Glutamatergic neuron (in vitro differentiated cells): ENCODE measurements at regions not wholly inside any gene's neighbourhood (a gene's known extent, or its start where the extent isn't known, plus 50 kb on each side); places are given as distances from the start of the nearest gene placed in this dataset.

Source experiments
- DNase-seq: peaks from one replicate; pipeline ENCODE4 v3.0.0; 2022
- H3K27ac Mint-ChIP-seq: one replicate; pipeline ENCODE4 v1.8.0; 2020; ENCODE audit warnings: mild to moderate bottlenecking, mixed read lengths, inconsistent platforms; ENCODE audit not compliant: unreplicated experiment
- H3K27me3 Mint-ChIP-seq: one replicate; pipeline ENCODE4 v1.8.0; 2020; ENCODE audit warnings: mild to moderate bottlenecking, moderate library complexity, mixed read lengths, inconsistent platforms; ENCODE audit not compliant: unreplicated experiment
- H3K36me3 Mint-ChIP-seq: one replicate; pipeline ENCODE4 v1.8.0; 2020; ENCODE audit warnings: mild to moderate bottlenecking, mixed read lengths, inconsistent platforms; ENCODE audit not compliant: unreplicated experiment
- H3K4me1 Mint-ChIP-seq: one replicate; pipeline ENCODE4 v1.8.0; 2020; ENCODE audit warnings: mild to moderate bottlenecking, low read depth, mixed read lengths, inconsistent platforms; ENCODE audit not compliant: unreplicated experiment
- H3K4me3 Mint-ChIP-seq: one replicate; pipeline ENCODE4 v1.8.0; 2020; ENCODE audit warnings: mild to moderate bottlenecking, mixed read lengths, inconsistent platforms; ENCODE audit not compliant: unreplicated experiment
- H3K9me3 Mint-ChIP-seq: one replicate; pipeline ENCODE4 v1.8.0; 2020; ENCODE audit warnings: mild to moderate bottlenecking, moderate library complexity, mixed read lengths, inconsistent platforms; ENCODE audit not compliant: unreplicated experiment
- CTCF ChIP-seq: fragments of 200-600 bp; sonication (generic); IDR thresholded peaks from one replicate; pipeline ENCODE4 v1.5.0; 2021; ENCODE audit not compliant: partially characterized antibody, unreplicated experiment

- no peak overlapping the region for H3K4me3 Mint-ChIP-seq
- H3K9me3 Mint-ChIP-seq: peaks cover 2% of the 10 kb centered on the region
- no peak overlapping the region for H3K27ac Mint-ChIP-seq
- no peak for TF ChIP-seq CTCF
- H3K4me1 Mint-ChIP-seq: peaks cover 6% of the 10 kb centered on the region
- DNase-seq: no peak
- no peaks in the 10 kb centered on the region for H3K36me3 Mint-ChIP-seq
- H3K27me3 Mint-ChIP-seq: peaks cover 1% of the 10 kb centered on the region
Measured at GRCh38 chr5:108669462-108669861, 78.2 kb upstream of the FER start.

DNA sequence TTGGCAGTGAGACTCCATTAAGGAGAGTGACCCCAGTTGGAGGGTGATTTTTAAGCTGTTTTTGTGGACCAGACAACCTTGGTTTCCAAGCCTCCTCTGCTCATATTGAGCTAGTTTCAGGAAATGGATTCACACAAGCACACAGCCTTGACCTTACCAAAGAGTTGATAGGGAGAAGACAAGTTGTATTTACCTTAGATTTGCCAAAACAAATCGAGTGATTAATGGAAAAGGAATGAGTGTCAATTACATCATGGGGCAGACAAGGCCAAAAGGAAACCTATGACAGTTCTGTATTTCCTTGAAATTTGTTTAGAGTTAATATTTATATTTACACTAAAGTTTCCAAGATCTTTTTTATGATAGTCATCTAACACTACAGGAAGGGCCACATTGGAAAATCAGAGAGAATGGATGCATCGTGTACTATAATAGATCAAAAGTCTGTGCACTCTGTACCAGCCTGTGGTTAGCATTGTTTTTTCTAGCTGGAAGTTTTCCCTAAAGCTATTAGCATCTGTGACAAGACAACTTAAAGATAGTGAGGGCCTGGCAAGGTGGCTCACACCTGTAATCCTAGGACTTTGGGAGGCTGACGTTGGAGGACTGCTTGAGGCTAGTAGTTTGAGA lies 86.0 kb upstream of the FER start:
- Mint-ChIP-seq H3K27me3 (peaks cover 2% of the 10 kb centered on the region), H3K27ac (no peak overlapping the region), H3K9me3 (peaks cover 2% of the 10 kb centered on the region), H3K4me3 (no peak overlapping the region), H3K36me3 (peaks cover 5% of the 10 kb centered on the region), H3K4me1 (no peaks in the 10 kb centered on the region)
- no peak for TF ChIP-seq CTCF
- no peak for DNase-seq

- peaks cover 5% of the 10 kb centered on the region for H3K36me3 Mint-ChIP-seq
- TF ChIP-seq CTCF: no peak
- DNase-seq: no peak
- H3K4me1 Mint-ChIP-seq: no peaks in the 10 kb centered on the region
- no peaks in the 10 kb centered on the region for H3K9me3 Mint-ChIP-seq
- peaks cover 2% of the 10 kb centered on the region for H3K27me3 Mint-ChIP-seq
- no peak overlapping the region for H3K27ac Mint-ChIP-seq
- H3K4me3 Mint-ChIP-seq: no peak overlapping the region
Measured at GRCh38 chr5:108661024-108661423, 86.7 kb upstream of the FER start.

- Mint-ChIP-seq H3K4me1 (no peaks in the 10 kb centered on the region), H3K4me3 (no peak overlapping the region), H3K27ac (no peak overlapping the region), H3K36me3 (peaks cover 5% of the 10 kb centered on the region), H3K27me3 (peaks cover 2% of the 10 kb centered on the region), H3K9me3 (no peaks in the 10 kb centered on the region)
- TF ChIP-seq CTCF: no peak
- DNase-seq: no peak
Measured at GRCh38 chr5:108660291-108660690, 87.4 kb upstream of the FER start.

DNA sequence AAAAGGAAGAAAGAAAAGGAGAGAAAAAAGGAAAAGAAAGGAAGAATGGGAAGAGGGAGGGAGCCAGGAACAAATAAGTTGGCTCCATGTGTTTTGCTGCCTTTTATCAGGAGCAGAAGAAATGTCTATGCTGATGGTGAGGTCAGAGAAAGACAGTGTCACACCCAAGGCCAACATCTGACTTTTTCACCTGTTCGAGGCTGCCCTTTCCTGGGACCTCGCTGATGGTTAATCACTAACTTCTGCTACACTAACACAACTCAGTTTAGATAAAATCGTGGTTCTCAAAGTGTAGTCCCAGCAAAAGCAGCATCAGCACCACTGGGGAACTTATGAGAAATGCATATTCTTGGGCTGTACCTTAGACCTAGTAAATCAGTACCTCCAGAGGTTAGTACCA lies 88.2 kb upstream of the FER start:
- Mint-ChIP-seq H3K36me3 (peaks cover 5% of the 10 kb centered on the region), H3K27ac (no peak overlapping the region), H3K27me3 (peaks cover 2% of the 10 kb centered on the region), H3K9me3 (no peaks in the 10 kb centered on the region), H3K4me1 (no peaks in the 10 kb centered on the region), H3K4me3 (no peak overlapping the region)
- DNase-seq: no peak
- TF ChIP-seq CTCF: no peak
